Right lobe of liver (tissue), 4 donors: ENCODE measurements at regions not wholly inside any gene's neighbourhood (a gene's known extent, or its start where the extent isn't known, plus 50 kb on each side); places are given as distances from the start of the nearest gene placed in this dataset.

Experiments
- POLR2A ChIP-seq: fragments of 450-650 bp; IDR thresholded peaks from one replicate; pipeline ENCODE4 v1.6.1; 2017; ENCODE audit warnings: antibody characterized with exemption, mild to moderate bottlenecking
- TF ChIP-seq, protein P1 (sequence below), 4 donors: fragments of 200-600 bp in 3 of 4; fragments of 450-650 bp in 1 of 4; IDR thresholded peaks; one replicate each; pipeline versions ENCODE4 v1.5.1 to v1.8.0; 2016 to 2022; ENCODE audit warnings: antibody characterized with exemption in 4 of 4, mild to moderate bottlenecking in 2 of 4
- donor health status: DM: no; HTN: no; CAD: no.
- donor health status: DM: no; HTN: no; CAD: no.
- donor health status: DM: no; HTN: yes; CAD: no.

- TF ChIP-seq POLR2A: no peak
- TF ChIP-seq, protein P1, sequence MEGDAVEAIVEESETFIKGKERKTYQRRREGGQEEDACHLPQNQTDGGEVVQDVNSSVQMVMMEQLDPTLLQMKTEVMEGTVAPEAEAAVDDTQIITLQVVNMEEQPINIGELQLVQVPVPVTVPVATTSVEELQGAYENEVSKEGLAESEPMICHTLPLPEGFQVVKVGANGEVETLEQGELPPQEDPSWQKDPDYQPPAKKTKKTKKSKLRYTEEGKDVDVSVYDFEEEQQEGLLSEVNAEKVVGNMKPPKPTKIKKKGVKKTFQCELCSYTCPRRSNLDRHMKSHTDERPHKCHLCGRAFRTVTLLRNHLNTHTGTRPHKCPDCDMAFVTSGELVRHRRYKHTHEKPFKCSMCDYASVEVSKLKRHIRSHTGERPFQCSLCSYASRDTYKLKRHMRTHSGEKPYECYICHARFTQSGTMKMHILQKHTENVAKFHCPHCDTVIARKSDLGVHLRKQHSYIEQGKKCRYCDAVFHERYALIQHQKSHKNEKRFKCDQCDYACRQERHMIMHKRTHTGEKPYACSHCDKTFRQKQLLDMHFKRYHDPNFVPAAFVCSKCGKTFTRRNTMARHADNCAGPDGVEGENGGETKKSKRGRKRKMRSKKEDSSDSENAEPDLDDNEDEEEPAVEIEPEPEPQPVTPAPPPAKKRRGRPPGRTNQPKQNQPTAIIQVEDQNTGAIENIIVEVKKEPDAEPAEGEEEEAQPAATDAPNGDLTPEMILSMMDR (IDR thresholded peaks at IDR 0.05): no peak
These were observed 1102.7 kb downstream of the TSN start for GRCh38 chr2:122858075-122858702.
